ENCODE measurements at regions not wholly inside any gene's neighbourhood (a gene's known extent, or its start where the extent isn't known, plus 50 kb on each side); places are given as distances from the start of the nearest gene placed in this dataset.
"Not testable (repeated sequence)": the region's sequence is repeated elsewhere in the genome, so short reads cannot be mapped to it uniquely, and the experiment has no call there.

GRCh38 chr11:60610702-60611101 lies 88.7 kb upstream of the MS4A8 start:
- Histone ChIP-seq H3K9me3 (peaks cover 0 to 3% (median 0%) of the 10 kb centered on the region in 11 donors), H3K36me3 (no peaks in the 10 kb centered on the region), H3K27ac (no peak overlapping the region), H3K27me3 (peaks cover 0 to 15% (median 3%) of the 10 kb centered on the region in 7 donors), H3K4me3 (no peak overlapping the region), H3K4me1 (no peaks in the 10 kb centered on the region)
- no peak for ATAC-seq
- TF ChIP-seq CTCF (IDR thresholded peaks at IDR 0.05) = no peak
- WGBS, 2 donors = 51 to 56% methylated on average over 1 of the region's 1 CpG
- no peak for DNase-seq
- intact Hi-C loops (cut with DNase I) = loop anchor here in 2 of 10 donors (10.0 kb wide), 1 partner anchor 246 kb away; no protein-coding TSS in a partner anchor

- Histone ChIP-seq H3K27me3 (peaks cover 0 to 27% (median 0%) of the 10 kb centered on the region in 7 donors), H3K9me3 (peaks cover 0 to 3% (median 0%) of the 10 kb centered on the region in 11 donors), H3K36me3 (no peaks in the 10 kb centered on the region), H3K4me1 (no peaks in the 10 kb centered on the region), H3K4me3 (no peak overlapping the region), H3K27ac (no peak overlapping the region)
- 67 to 75% methylated on average over 25 of the region's 25 CpGs for WGBS, 2 donors
- ATAC-seq = no peak
- intact Hi-C loops (cut with DNase I) = loop anchor here in 8 of 10 donors (5.0 to 10.0 kb wide), 2 partner anchors 251 to 253 kb away; no protein-coding TSS in a partner anchor
- no peak for DNase-seq
- TF ChIP-seq CTCF (IDR thresholded peaks at IDR 0.05) = no peak
Measured at GRCh38 chr11:60615497-60615896, 83.9 kb upstream of the MS4A8 start.

- peaks cover 0 to 13% (median 0%) of the 10 kb centered on the region in 11 donors for H3K9me3 ChIP-seq
- WGBS, 2 donors = 91 to 92% methylated on average over 19 to 27 of the region's 30 CpGs
- ATAC-seq; intact Hi-C loops (cut with DNase I); H3K36me3 ChIP-seq; H3K27ac ChIP-seq; H3K27me3 ChIP-seq; H3K4me1 ChIP-seq; DNase-seq; H3K4me3 ChIP-seq: not testable (repeated sequence)
Measured at GRCh38 chr11:60621940-60622339, 77.5 kb upstream of the MS4A8 start.

GRCh38 chr11:60622776-60623175 lies 76.6 kb upstream of the MS4A8 start:
- peaks cover 0 to 13% (median 0%) of the 10 kb centered on the region in 11 donors for H3K9me3 ChIP-seq
- DNase-seq; ATAC-seq; intact Hi-C loops (cut with DNase I); H3K4me3 ChIP-seq; H3K4me1 ChIP-seq; H3K27ac ChIP-seq; H3K36me3 ChIP-seq; H3K27me3 ChIP-seq: not testable (repeated sequence)
- 94 to 98% methylated on average over 7 to 21 of the region's 27 CpGs for WGBS, 2 donors

GRCh38 chr11:60625262-60625661 lies 74.2 kb upstream of the MS4A8 start:
- Histone ChIP-seq H3K27me3 (no peaks in the 10 kb centered on the region), H3K4me3 (no peak overlapping the region), H3K27ac (no peak overlapping the region), H3K4me1 (no peaks in the 10 kb centered on the region), H3K9me3 (peaks cover 0 to 13% (median 0%) of the 10 kb centered on the region in 11 donors), H3K36me3 (no peaks in the 10 kb centered on the region)
- no peak for TF ChIP-seq CTCF (IDR thresholded peaks at IDR 0.05)
- WGBS, 2 donors = 34 to 35% methylated on average over 2 of the region's 2 CpGs
- DNase-seq = no peak
- no peak for ATAC-seq
- intact Hi-C loops (cut with DNase I) = no loop called here
